GM18951 (cell line): ENCODE measurements at regions not wholly inside any gene's neighbourhood (a gene's known extent, or its start where the extent isn't known, plus 50 kb on each side); places are given as distances from the start of the nearest gene placed in this dataset.
"Not testable (repeated sequence)": the region's sequence is repeated elsewhere in the genome, so short reads cannot be mapped to it uniquely, and the experiment has no call there.

Experiments
- in situ Hi-C: fragments of 300-500 bp; cut with MboI; formaldehyde crosslinking; loops from one replicate; pipeline ENCODE4 v1.12.0; 2022; ENCODE audit warnings: low sequenced_read_pairs, mixed read lengths, inconsistent platforms; ENCODE audit not compliant: unreplicated experiment

GRCh38 chr9:39656960-39657603, 301.6 kb downstream of the SPATA31A1 start:
- in situ Hi-C loops, result not testable (repeated sequence)

- in situ Hi-C loops, result not testable (repeated sequence)
Measured at GRCh38 chr9:39663020-39663419, 307.6 kb downstream of the SPATA31A1 start.

- in situ Hi-C loops, result not testable (repeated sequence)
Measured at GRCh38 chr9:39663713-39664112, 308.2 kb downstream of the SPATA31A1 start.

- in situ Hi-C loops, result not testable (repeated sequence)
Measured at GRCh38 chr9:39665020-39665419, 309.6 kb downstream of the SPATA31A1 start.

- in situ Hi-C loops, result not testable (repeated sequence)
Measured at GRCh38 chr9:39674437-39675210, 319.2 kb downstream of the SPATA31A1 start.

- in situ Hi-C loops, result not testable (repeated sequence)
Measured at GRCh38 chr9:39675211-39675553, 319.7 kb downstream of the SPATA31A1 start.

- in situ Hi-C loops, result not testable (repeated sequence)
Measured at GRCh38 chr9:39678534-39679263, 323.2 kb downstream of the SPATA31A1 start.

- in situ Hi-C loops, result not testable (repeated sequence)
Measured at GRCh38 chr9:39680694-39681401, 325.4 kb downstream of the SPATA31A1 start.

GRCh38 chr9:39728862-39729261, 373.4 kb downstream of the SPATA31A1 start:
- in situ Hi-C loops, result not testable (repeated sequence)

- in situ Hi-C loops, result not testable (repeated sequence)
Measured at GRCh38 chr9:39744898-39745297, 389.4 kb downstream of the SPATA31A1 start.

GRCh38 chr9:39775570-39775969, 420.1 kb downstream of the SPATA31A1 start:
- in situ Hi-C loops, result not testable (repeated sequence)

GRCh38 chr9:39791356-39791755, 435.9 kb downstream of the SPATA31A1 start:
- in situ Hi-C loops, result not testable (repeated sequence)

GRCh38 chr9:39797935-39798334, 442.5 kb downstream of the SPATA31A1 start:
- in situ Hi-C loops, result not testable (repeated sequence)

- in situ Hi-C loops, result not testable (repeated sequence)
Measured at GRCh38 chr9:39799252-39799651, 443.8 kb downstream of the SPATA31A1 start.

GRCh38 chr9:39802561-39802960, 447.1 kb downstream of the SPATA31A1 start:
- in situ Hi-C loops, result not testable (repeated sequence)
